ENCODE measurements at regions not wholly inside any gene's neighbourhood (a gene's known extent, or its start where the extent isn't known, plus 50 kb on each side); places are given as distances from the start of the nearest gene placed in this dataset.

- TF ChIP-seq RCOR1 (IDR thresholded peaks at IDR 0.05; ENCODE audit: insufficient replicate concordance, low read length), result no peak
- no peak for TF ChIP-seq MAZ (IDR thresholded peaks at IDR 0.05; ENCODE audit: borderline replicate concordance, low read depth, low read length)
- TF ChIP-seq RAD21 (IDR thresholded peaks at IDR 0.05; ENCODE audit: low read length), result no peak
- no peak for TF ChIP-seq POLR2A (IDR thresholded peaks at IDR 0.05; ENCODE audit: low read depth, low read length)
- TF ChIP-seq FOS (IDR thresholded peaks at IDR 0.05; ENCODE audit: low read depth, low read length), result no peak
- no peak for TF ChIP-seq MAFK (IDR thresholded peaks at IDR 0.05; ENCODE audit: low read depth, low read length)
- Histone ChIP-seq H3K36me3 (ENCODE audit: control insufficient read depth, insufficient read depth, low read length) (no peaks in the 10 kb centered on the region), H2AFZ (replicated peaks; ENCODE audit: low read length, poor library complexity) (no peak overlapping the region), H3K27me3 (ENCODE audit: control insufficient read depth, insufficient read depth, low read length) (peaks cover 5% of the 10 kb centered on the region; the same call in 1 of the 2 replicates), H3K79me1 (ENCODE audit: low read depth in 1 of 2, low read length in 2 of 2) (no peaks in the 10 kb centered on the region), H3K9ac (ENCODE audit: low read depth, low read length) (no peak overlapping the region), H3K18ac (ENCODE audit: low read depth, low read length) (no peak overlapping the region), H3K23ac (ENCODE audit: low read depth, low read length) (no peak overlapping the region), H2AK9ac (replicated peaks; ENCODE audit: low read depth, low read length, poor library complexity) (no peak overlapping the region), H4K91ac (ENCODE audit: insufficient read depth, low read depth, low read length) (no peak overlapping the region), H2BK5ac (ENCODE audit: low read depth, low read length, poor library complexity, severe bottlenecking) (no peak overlapping the region), H3K56ac (ENCODE audit: extremely low read depth, insufficient read depth, low read length) (no peak overlapping the region), H3K9me1 (ENCODE audit: insufficient read depth, low read length) (peaks cover 3% of the 10 kb centered on the region; the same call in 1 of the 2 replicates), H3K4me2 (ENCODE audit: low read depth, low read length) (no peak overlapping the region), H2BK20ac (ENCODE audit: low read depth, low read length) (no peak overlapping the region), H2AK5ac (ENCODE audit: low read depth, low read length) (no peak overlapping the region), H2BK15ac (ENCODE audit: low read depth, low read length) (no peak overlapping the region), H3K4me3 (ENCODE audit: insufficient read depth, low read depth, low read length) (no peak overlapping the region), H3K4ac (ENCODE audit: low read depth, low read length) (no peak overlapping the region), H4K8ac (ENCODE audit: low read depth in 2 of 2, low read length in 2 of 2) (no peak overlapping the region), H3K9me3 (ENCODE audit: control insufficient read depth, insufficient read depth, low read length) (no peaks in the 10 kb centered on the region), H3K4me1 (ENCODE audit: control insufficient read depth, insufficient read depth, low read length) (peaks cover 7% of the 10 kb centered on the region), H3K27ac (ENCODE audit: insufficient read depth, low read length) (no peak overlapping the region), H4K20me1 (ENCODE audit: insufficient read depth, low read length) (no peaks in the 10 kb centered on the region), H3K14ac (replicated peaks; ENCODE audit: low read depth, low read length) (no peak overlapping the region), H2BK120ac (ENCODE audit: low read depth, low read length) (no peak overlapping the region), H4K5ac (ENCODE audit: low read depth, low read length) (no peak overlapping the region)
- dilution Hi-C loops (cut with HindIII; ENCODE audit: low sequenced_read_pairs, unreplicated experiment), result no loop called here
- DNase-seq (no peak), ATAC-seq (ENCODE audit: low read depth) (no peak)
- WGBS, 2 experiments (ENCODE audit: extremely low coverage in 2 of 2, insufficient read length in 1 of 2), result 100% methylated on average over 1 of the region's 2 CpGs; no CpG with 5 or more reads in 1 of the 2 experiments
- POLR2A ChIA-PET (ENCODE audit: unreplicated experiment), result no interaction called here
- no TSS peak for BruUV-seq (replicated peaks)
- in situ Hi-C loops (cut with MboI; ENCODE audit: low sequenced_read_pairs), result loop anchor here (25.0 kb wide), 1 partner anchor 1055 kb away; the partner anchor contains the start of gene CLEC3B
- intact Hi-C loops (cut with micrococcal nuclease), result no loop called here
- CTCF ChIA-PET, result no interaction called here
Observed at GRCh38 chr3:46092702-46093080, 65.4 kb upstream of the XCR1 start.

Data from IMR-90 (cell line).